Gastrocnemius medialis (tissue), 4 donors: ENCODE measurements at regions not wholly inside any gene's neighbourhood (a gene's known extent, or its start where the extent isn't known, plus 50 kb on each side); places are given as distances from the start of the nearest gene placed in this dataset.

Source experiments
- ATAC-seq, 2 donors: fragments of 150-250 bp; one replicate each; pipeline ENCODE4 v1.9.1; 2016
- DNase-seq, 2 donors: peaks; one replicate each; pipeline ENCODE4 v3.0.0-alpha.2; 2019
- H3K27ac ChIP-seq, 4 donors: fragments of 200-600 bp; sonication (generic); 1 replicate in 1 of 4; 2 replicates in 3 of 4; pipeline ENCODE4 v1.5.1; 2016 to 2018; ENCODE audit warnings: mild to moderate bottlenecking in 2 of 4, moderate library complexity in 1 of 4
- H3K27me3 ChIP-seq, 3 donors: fragments of 200-600 bp; sonication (generic) in 2 of 3; 1 replicate in 1 of 3; 2 replicates in 2 of 3; pipeline versions ENCODE4 v1.5.1 to v1.6.0; 2016 to 2019; ENCODE audit warnings: mild to moderate bottlenecking in 1 of 3, moderate library complexity in 1 of 3
- H3K36me3 ChIP-seq, 2 donors: fragments of 200-600 bp; sonication (generic) in 1 of 2; one replicate each; pipeline ENCODE4 v1.5.1; 2017 to 2018
- H3K4me1 ChIP-seq, 2 donors: fragments of 200-600 bp; sonication (generic) in 1 of 2; one replicate each; pipeline ENCODE4 v1.5.1; 2016 to 2017; ENCODE audit warnings: mild to moderate bottlenecking in 2 of 2
- H3K4me3 ChIP-seq, 4 donors: fragments of 200-600 bp; sonication (generic) in 3 of 4; 1 replicate in 1 of 4; 2 replicates in 3 of 4; pipeline ENCODE4 v1.5.1; 2016 to 2019; ENCODE audit warnings: mild to moderate bottlenecking in 2 of 4
- H3K9me3 ChIP-seq, 3 donors: fragments of 200-600 bp; sonication (generic) in 2 of 3; 1 replicate in 1 of 3; 2 replicates in 2 of 3; pipeline ENCODE4 v1.5.1; 2016 to 2019
- CTCF ChIP-seq, 5 experiments: fragments of 450-650 bp in 3 of 5; fragments of 200-600 bp in 2 of 5; sonication (generic) in 2 of 5; IDR thresholded peaks in 4 of 5; conservative IDR thresholded peaks in 1 of 5; 1 replicate in 4 of 5; 2 replicates in 1 of 5; pipeline ENCODE4 v1.5.1; 2016 to 2019; ENCODE audit warnings: antibody characterized with exemption in 5 of 5, mild to moderate bottlenecking in 3 of 5, moderate library complexity in 3 of 5
- POLR2A ChIP-seq, 2 donors: fragments of 450-650 bp; IDR thresholded peaks; one replicate each; pipeline ENCODE4 v1.6.1; 2017; ENCODE audit warnings: antibody characterized with exemption in 2 of 2, mild to moderate bottlenecking in 2 of 2, moderate library complexity in 2 of 2
- in situ Hi-C, 4 donors: fragments of 200-750 bp; cut with MboI; loops; one replicate each; pipeline versions ENCODE4 v1.15.0 to v1.8.0; 2017; ENCODE audit warnings: low sequenced_read_pairs in 4 of 4
- intact Hi-C: fragments of 100-400 bp; cut with DNase I; formaldehyde crosslinking; loops from one replicate; pipeline ENCODE4 v1.15.1; 2023; ENCODE audit warnings: low total_unique reads

GRCh38 chr5:9847631-9848030 is 217.5 kb upstream of the TAS2R1 start:
- in situ Hi-C loops = no loop called here
- Histone ChIP-seq H3K27me3 (no peaks in the 10 kb centered on the region), H3K4me3 (no peak overlapping the region), H3K4me1 (no peaks in the 10 kb centered on the region), H3K36me3 (no peaks in the 10 kb centered on the region), H3K27ac (no peak overlapping the region), H3K9me3 (no peaks in the 10 kb centered on the region)
- DNase-seq (no peak), ATAC-seq (no peak)
- no peak for TF ChIP-seq POLR2A (IDR thresholded peaks at IDR 0.05)
- no peak for TF ChIP-seq CTCF (IDR thresholded peaks at IDR 0.05 in 4 of 5, conservative IDR thresholded peaks at IDR 0.05 in 1 of 5)
- intact Hi-C loops = no loop called here

DNA sequence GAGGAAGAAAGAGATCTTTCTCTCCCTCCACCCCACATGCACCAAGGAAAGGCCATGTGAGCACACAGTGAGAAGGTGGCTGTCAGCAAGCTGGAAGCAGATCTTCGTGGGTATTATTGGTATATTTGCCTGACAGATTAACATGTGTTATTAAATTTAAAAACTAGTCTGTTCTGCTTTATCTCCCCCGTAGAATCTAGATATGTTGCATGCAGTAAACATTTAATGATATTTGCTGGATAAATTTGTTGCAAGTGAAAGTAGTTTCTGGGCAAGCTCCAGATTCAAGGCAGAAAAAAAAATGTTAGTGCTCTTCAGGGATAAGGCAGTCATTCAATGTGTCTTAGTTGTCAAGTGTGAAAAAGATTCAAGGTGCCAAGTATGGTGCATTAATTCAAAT is 215.0 kb upstream of the TAS2R1 start:
- H3K4me3 ChIP-seq = no peak overlapping the region
- no peaks in the 10 kb centered on the region for H3K27me3 ChIP-seq
- H3K4me1 ChIP-seq = no peaks in the 10 kb centered on the region
- TF ChIP-seq POLR2A (IDR thresholded peaks at IDR 0.05) (no peak), CTCF (IDR thresholded peaks at IDR 0.05 in 4 of 5, conservative IDR thresholded peaks at IDR 0.05 in 1 of 5) (no peak)
- in situ Hi-C loops = no loop called here
- H3K27ac ChIP-seq = no peak overlapping the region
- no peaks in the 10 kb centered on the region for H3K9me3 ChIP-seq
- ATAC-seq = no peak
- DNase-seq = no peak
- intact Hi-C loops = no loop called here
- H3K36me3 ChIP-seq = no peaks in the 10 kb centered on the region

DNA sequence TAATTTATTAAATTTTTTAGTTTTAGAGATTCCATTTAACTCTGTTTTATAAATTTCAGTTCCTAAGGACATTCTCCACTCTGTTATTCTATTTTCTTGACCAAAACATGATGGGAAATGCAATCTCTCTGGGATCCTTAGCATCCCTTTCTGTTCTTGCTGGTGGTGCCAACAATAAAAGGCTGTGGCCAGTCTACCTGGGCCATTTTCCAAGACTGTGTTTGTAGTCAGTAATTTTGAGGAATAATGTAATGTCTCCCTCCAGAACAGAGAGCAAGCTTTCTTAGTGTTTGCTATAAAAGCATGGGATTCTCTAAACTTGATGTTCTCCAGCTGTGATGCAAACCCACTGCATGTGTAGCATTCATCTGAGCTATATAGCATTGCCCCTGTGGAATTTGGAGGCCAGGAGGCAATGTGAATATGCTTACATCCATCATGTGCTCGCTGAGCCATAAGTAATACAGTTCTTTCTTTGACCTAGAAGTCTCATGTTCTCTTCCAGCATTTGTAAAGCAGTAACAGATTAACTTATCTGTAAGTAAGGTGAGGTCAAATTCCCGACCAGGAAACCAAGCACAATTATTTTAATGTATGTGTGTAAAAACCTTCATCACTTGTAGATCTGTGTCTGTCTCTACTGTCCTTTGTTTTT is 211.5 kb upstream of the TAS2R1 start:
- no peak for TF ChIP-seq POLR2A (IDR thresholded peaks at IDR 0.05)
- no peak for TF ChIP-seq CTCF (IDR thresholded peaks at IDR 0.05 in 4 of 5, conservative IDR thresholded peaks at IDR 0.05 in 1 of 5)

GRCh38 chr5:9838916-9839315 is 208.8 kb upstream of the TAS2R1 start:
- H3K4me3 ChIP-seq = no peak overlapping the region

More for the DNA sequence above, 211.5 kb upstream of the TAS2R1 start:
- ATAC-seq (no peak), DNase-seq (no peak)
- in situ Hi-C loops (no loop called here), intact Hi-C loops (no loop called here)
- Histone ChIP-seq H3K4me1 (no peaks in the 10 kb centered on the region), H3K4me3 (no peak overlapping the region), H3K27me3 (no peaks in the 10 kb centered on the region), H3K36me3 (no peaks in the 10 kb centered on the region), H3K9me3 (no peaks in the 10 kb centered on the region), H3K27ac (no peak overlapping the region)

More at GRCh38 chr5:9838916-9839315, 208.8 kb upstream of the TAS2R1 start:
- ATAC-seq = no peak
- no peaks in the 10 kb centered on the region for H3K4me1 ChIP-seq
- DNase-seq = no peak
- in situ Hi-C loops (no loop called here), intact Hi-C loops (no loop called here)
- no peaks in the 10 kb centered on the region for H3K36me3 ChIP-seq
- no peaks in the 10 kb centered on the region for H3K9me3 ChIP-seq
- H3K27me3 ChIP-seq = no peaks in the 10 kb centered on the region
- TF ChIP-seq CTCF (IDR thresholded peaks at IDR 0.05 in 4 of 5, conservative IDR thresholded peaks at IDR 0.05 in 1 of 5) (no peak), POLR2A (IDR thresholded peaks at IDR 0.05) (no peak)
- no peak overlapping the region for H3K27ac ChIP-seq
